GM23338 (cell line): ENCODE measurements at regions not wholly inside any gene's neighbourhood (a gene's known extent, or its start where the extent isn't known, plus 50 kb on each side); places are given as distances from the start of the nearest gene placed in this dataset.

Experiments
- CTCF ChIP-seq, 2 experiments: fragments of 200-600 bp in 1 of 2; sonication (generic) in 1 of 2; conservative IDR thresholded peaks; 2 replicates each; pipeline versions ENCODE4 v1.5.1 to v1.6.1; 2016 to 2017; ENCODE audit warnings: antibody characterized with exemption in 2 of 2, low read depth in 2 of 2, mild to moderate bottlenecking in 2 of 2, moderate library complexity in 1 of 2
- ETS1 ChIP-seq: IDR thresholded peaks from 2 replicates; pipeline ENCODE4 v1.6.1; 2016; ENCODE audit warnings: antibody characterized with exemption
- EZH2 ChIP-seq: fragments of 200-600 bp; sonication (generic); IDR thresholded peaks from one replicate; pipeline ENCODE4 v1.8.0; 2017; ENCODE audit warnings: antibody characterized with exemption, mild to moderate bottlenecking, low read depth; ENCODE audit not compliant: unreplicated experiment
- JUNB ChIP-seq: IDR thresholded peaks from one replicate; pipeline ENCODE4 v1.6.1; 2016; ENCODE audit warnings: antibody characterized with exemption; ENCODE audit not compliant: unreplicated experiment
- POLR2AphosphoS5 ChIP-seq: IDR thresholded peaks from 2 replicates; pipeline ENCODE4 v1.6.1; 2016; ENCODE audit warnings: antibody characterized with exemption, low read depth
- REST ChIP-seq: IDR thresholded peaks from one replicate; pipeline ENCODE4 v1.6.1; 2018; ENCODE audit warnings: antibody characterized with exemption; ENCODE audit not compliant: unreplicated experiment
- STAT1 ChIP-seq: IDR thresholded peaks from one replicate; pipeline ENCODE4 v1.6.1; 2016; ENCODE audit warnings: antibody characterized with exemption; ENCODE audit not compliant: unreplicated experiment
- ZNF462 ChIP-seq: fragments of 250-450 bp; sonication (Bioruptor Pico); IDR thresholded peaks from 2 replicates; pipeline ENCODE4 v1.5.0; 2020; ENCODE audit warnings: mild to moderate bottlenecking, moderate library complexity

GRCh38 chr7:109757713-109758112 lies 1188.0 kb downstream of the DNAJB9 start:
- TF ChIP-seq CTCF (conservative IDR thresholded peaks at IDR 0.05; ENCODE audit: low read depth in 2 of 2) (no peak), REST (no peak), JUNB (no peak), POLR2AphosphoS5 (no peak), STAT1 (no peak), ZNF462 (CRISPR knock-in tag) (no peak), ETS1 (no peak), EZH2 (no peak)
